Neural cell (in vitro differentiated cells): ENCODE measurements at regions not wholly inside any gene's neighbourhood (a gene's known extent, or its start where the extent isn't known, plus 50 kb on each side); places are given as distances from the start of the nearest gene placed in this dataset.
"Not testable (repeated sequence)": the region's sequence is repeated elsewhere in the genome, so short reads cannot be mapped to it uniquely, and the experiment has no call there.

Experiments
- H2AFZ ChIP-seq: fragments of 200-600, 300-800 bp; sonication (generic), shearing (Covaris generic); 2 replicates; pipeline ENCODE4 v1.6.0; 2014; ENCODE audit warnings: low read depth, mild to moderate bottlenecking, antibody characterized with exemption, low read length, moderate library complexity
- H3F3A ChIP-seq: fragments of 200-600 bp; shearing (Covaris generic); 2 replicates; pipeline ENCODE4 v1.6.1; 2016; ENCODE audit warnings: mild to moderate bottlenecking, moderate library complexity, mixed read lengths, antibody characterized with exemption, low read length; ENCODE audit not compliant: insufficient read depth, poor library complexity, severe bottlenecking
- H3K27ac ChIP-seq: fragments of 200-600, 300-800 bp; sonication (generic), shearing (Covaris generic); 2 replicates; pipeline ENCODE4 v1.5.1; 2014; ENCODE audit warnings: mild to moderate bottlenecking, low read length, moderate library complexity
- H3K27me3 ChIP-seq: fragments of 300-800, 200-600 bp; sonication (generic), shearing (Covaris generic); 2 replicates; pipeline ENCODE4 v1.6.0; 2014; ENCODE audit warnings: mild to moderate bottlenecking, low read depth, low read length, moderate library complexity; ENCODE audit not compliant: insufficient read depth
- H3K36me3 ChIP-seq: fragments of 300-800, 200-600 bp; sonication (generic), shearing (Covaris generic); 2 replicates; pipeline ENCODE4 v1.5.1; 2014; ENCODE audit warnings: mild to moderate bottlenecking, antibody characterized with exemption, low read length, moderate library complexity; ENCODE audit not compliant: insufficient read depth
- H3K4me2 ChIP-seq: fragments of 300-800, 200-600 bp; sonication (generic), shearing (Covaris generic); 2 replicates; pipeline ENCODE4 v1.6.0; 2014; ENCODE audit warnings: mild to moderate bottlenecking, low read length
- H3K4me3 ChIP-seq: fragments of 300-800, 200-600 bp; sonication (generic), shearing (Covaris generic); 2 replicates; pipeline ENCODE4 v1.5.1; 2014; ENCODE audit warnings: mild to moderate bottlenecking, low read length, moderate library complexity
- H3K79me2 ChIP-seq: fragments of 200-600 bp; shearing (Covaris generic); replicated peaks from 2 replicates; pipeline ENCODE4 v1.6.0; 2014; ENCODE audit warnings: mild to moderate bottlenecking, low read length, moderate library complexity; ENCODE audit not compliant: insufficient read depth
- H3K9ac ChIP-seq: fragments of 300-800, 200-600 bp; sonication (generic), shearing (Covaris generic); 2 replicates; pipeline ENCODE4 v1.6.1; 2016; ENCODE audit warnings: mild to moderate bottlenecking, low read length, mixed read lengths
- H3K9me2 ChIP-seq: fragments of 200-600 bp; shearing (Covaris generic); 2 replicates; pipeline ENCODE4 v1.6.1; 2016; ENCODE audit warnings: mild to moderate bottlenecking, low read length, mixed read lengths; ENCODE audit not compliant: insufficient read depth
- H3K9me3 ChIP-seq: fragments of 200-600, 300-800 bp; sonication (generic), shearing (Covaris generic); 2 replicates; pipeline ENCODE4 v1.6.1; 2016; ENCODE audit warnings: mild to moderate bottlenecking, mixed run types, low read length, moderate library complexity, mixed read lengths
- H4K20me1 ChIP-seq: fragments of 200-600 bp; shearing (Covaris generic); 2 replicates; pipeline ENCODE4 v1.6.1; 2016; ENCODE audit warnings: mild to moderate bottlenecking, mixed run types; ENCODE audit not compliant: insufficient read depth
- EP300 ChIP-seq: fragments of 450-650 bp; conservative IDR thresholded peaks from 2 replicates; pipeline ENCODE4 v1.6.1; 2014; ENCODE audit warnings: antibody characterized with exemption, mild to moderate bottlenecking, moderate library complexity; ENCODE audit not compliant: poor library complexity, severe bottlenecking
- EZH2 ChIP-seq: fragments of 200-600, 300-800 bp; shearing (Covaris generic), sonication (generic); IDR thresholded peaks from 2 replicates; pipeline ENCODE4 v1.6.1; 2014; ENCODE audit warnings: antibody characterized with exemption, low read length, borderline replicate concordance, mild to moderate bottlenecking; ENCODE audit not compliant: insufficient read depth, poor library complexity, severe bottlenecking
- MXI1 ChIP-seq: fragments of 450-650 bp; conservative IDR thresholded peaks from 2 replicates; pipeline ENCODE4 v1.6.1; 2014; ENCODE audit warnings: antibody characterized with exemption, mild to moderate bottlenecking; ENCODE audit not compliant: poor library complexity, severe bottlenecking
- POLR2AphosphoS5 ChIP-seq: IDR thresholded peaks from 2 replicates; pipeline ENCODE4 v1.6.1; 2012
- RAD21 ChIP-seq: fragments of 450-650 bp; conservative IDR thresholded peaks from 2 replicates; pipeline ENCODE4 v1.6.1; 2014; ENCODE audit warnings: antibody characterized with exemption, mild to moderate bottlenecking, moderate library complexity
- SMC3 ChIP-seq: fragments of 450-650 bp; conservative IDR thresholded peaks from 2 replicates; pipeline ENCODE4 v1.6.1; 2014; ENCODE audit warnings: antibody characterized with exemption, mild to moderate bottlenecking, moderate library complexity; ENCODE audit not compliant: poor library complexity
- TAF1 ChIP-seq: IDR thresholded peaks from 2 replicates; pipeline ENCODE4 v1.6.1; 2012; ENCODE audit warnings: low read depth
- TF ChIP-seq, protein P1 (sequence below): fragments of 450-650 bp; IDR thresholded peaks from 2 replicates; pipeline ENCODE4 v1.5.1; 2014; ENCODE audit warnings: antibody characterized with exemption, mild to moderate bottlenecking, moderate library complexity; ENCODE audit not compliant: poor library complexity, severe bottlenecking
- TF ChIP-seq, protein P2 (sequence below): IDR thresholded peaks from 2 replicates; pipeline ENCODE4 v1.6.1; 2012; ENCODE audit warnings: borderline replicate concordance

GRCh38 chr5:18607570-18607969 lies 973.3 kb downstream of the TAF11L14 start:
- H3K27me3 ChIP-seq, result no peaks in the 10 kb centered on the region
- H3K79me2 ChIP-seq, result no peaks in the 10 kb centered on the region
- H2AFZ ChIP-seq, result no peak overlapping the region
- no peaks in the 10 kb centered on the region for H3K36me3 ChIP-seq
- no peak overlapping the region for H3K9ac ChIP-seq
- no peak overlapping the region for H3K27ac ChIP-seq
- no peaks in the 10 kb centered on the region for H4K20me1 ChIP-seq
- no peak overlapping the region for H3K4me2 ChIP-seq
- H3K9me2 ChIP-seq, result no peaks in the 10 kb centered on the region
- H3K4me3 ChIP-seq, result no peak overlapping the region
- H3K9me3 ChIP-seq, result peaks cover 4% of the 10 kb centered on the region
- H3F3A ChIP-seq, result no peaks in the 10 kb centered on the region
- TF ChIP-seq POLR2AphosphoS5 (no peak), TAF1 (no peak), EP300 (no peak)
- TF ChIP-seq, protein P1, sequence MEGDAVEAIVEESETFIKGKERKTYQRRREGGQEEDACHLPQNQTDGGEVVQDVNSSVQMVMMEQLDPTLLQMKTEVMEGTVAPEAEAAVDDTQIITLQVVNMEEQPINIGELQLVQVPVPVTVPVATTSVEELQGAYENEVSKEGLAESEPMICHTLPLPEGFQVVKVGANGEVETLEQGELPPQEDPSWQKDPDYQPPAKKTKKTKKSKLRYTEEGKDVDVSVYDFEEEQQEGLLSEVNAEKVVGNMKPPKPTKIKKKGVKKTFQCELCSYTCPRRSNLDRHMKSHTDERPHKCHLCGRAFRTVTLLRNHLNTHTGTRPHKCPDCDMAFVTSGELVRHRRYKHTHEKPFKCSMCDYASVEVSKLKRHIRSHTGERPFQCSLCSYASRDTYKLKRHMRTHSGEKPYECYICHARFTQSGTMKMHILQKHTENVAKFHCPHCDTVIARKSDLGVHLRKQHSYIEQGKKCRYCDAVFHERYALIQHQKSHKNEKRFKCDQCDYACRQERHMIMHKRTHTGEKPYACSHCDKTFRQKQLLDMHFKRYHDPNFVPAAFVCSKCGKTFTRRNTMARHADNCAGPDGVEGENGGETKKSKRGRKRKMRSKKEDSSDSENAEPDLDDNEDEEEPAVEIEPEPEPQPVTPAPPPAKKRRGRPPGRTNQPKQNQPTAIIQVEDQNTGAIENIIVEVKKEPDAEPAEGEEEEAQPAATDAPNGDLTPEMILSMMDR, result no peak
- TF ChIP-seq, protein P2, sequence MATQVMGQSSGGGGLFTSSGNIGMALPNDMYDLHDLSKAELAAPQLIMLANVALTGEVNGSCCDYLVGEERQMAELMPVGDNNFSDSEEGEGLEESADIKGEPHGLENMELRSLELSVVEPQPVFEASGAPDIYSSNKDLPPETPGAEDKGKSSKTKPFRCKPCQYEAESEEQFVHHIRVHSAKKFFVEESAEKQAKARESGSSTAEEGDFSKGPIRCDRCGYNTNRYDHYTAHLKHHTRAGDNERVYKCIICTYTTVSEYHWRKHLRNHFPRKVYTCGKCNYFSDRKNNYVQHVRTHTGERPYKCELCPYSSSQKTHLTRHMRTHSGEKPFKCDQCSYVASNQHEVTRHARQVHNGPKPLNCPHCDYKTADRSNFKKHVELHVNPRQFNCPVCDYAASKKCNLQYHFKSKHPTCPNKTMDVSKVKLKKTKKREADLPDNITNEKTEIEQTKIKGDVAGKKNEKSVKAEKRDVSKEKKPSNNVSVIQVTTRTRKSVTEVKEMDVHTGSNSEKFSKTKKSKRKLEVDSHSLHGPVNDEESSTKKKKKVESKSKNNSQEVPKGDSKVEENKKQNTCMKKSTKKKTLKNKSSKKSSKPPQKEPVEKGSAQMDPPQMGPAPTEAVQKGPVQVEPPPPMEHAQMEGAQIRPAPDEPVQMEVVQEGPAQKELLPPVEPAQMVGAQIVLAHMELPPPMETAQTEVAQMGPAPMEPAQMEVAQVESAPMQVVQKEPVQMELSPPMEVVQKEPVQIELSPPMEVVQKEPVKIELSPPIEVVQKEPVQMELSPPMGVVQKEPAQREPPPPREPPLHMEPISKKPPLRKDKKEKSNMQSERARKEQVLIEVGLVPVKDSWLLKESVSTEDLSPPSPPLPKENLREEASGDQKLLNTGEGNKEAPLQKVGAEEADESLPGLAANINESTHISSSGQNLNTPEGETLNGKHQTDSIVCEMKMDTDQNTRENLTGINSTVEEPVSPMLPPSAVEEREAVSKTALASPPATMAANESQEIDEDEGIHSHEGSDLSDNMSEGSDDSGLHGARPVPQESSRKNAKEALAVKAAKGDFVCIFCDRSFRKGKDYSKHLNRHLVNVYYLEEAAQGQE, result no peak

GRCh38 chr5:18617191-18617590 lies 982.9 kb downstream of the TAF11L14 start:
- H3K36me3 ChIP-seq, H3F3A ChIP-seq, H3K4me3 ChIP-seq, H3K79me2 ChIP-seq, H4K20me1 ChIP-seq, H3K27ac ChIP-seq, H3K9me2 ChIP-seq, H3K9me3 ChIP-seq, H3K27me3 ChIP-seq, H3K4me2 ChIP-seq, H2AFZ ChIP-seq, H3K9ac ChIP-seq: not testable (repeated sequence)

- H3K36me3 ChIP-seq, result no peaks in the 10 kb centered on the region
- H3K9me3 ChIP-seq, result no peaks in the 10 kb centered on the region
- H4K20me1 ChIP-seq, result no peaks in the 10 kb centered on the region
- H3K79me2 ChIP-seq, result no peaks in the 10 kb centered on the region
- no peak overlapping the region for H2AFZ ChIP-seq
- H3K4me3 ChIP-seq, result no peak overlapping the region
- no peak overlapping the region for H3K9ac ChIP-seq
- H3K4me2 ChIP-seq, result no peak overlapping the region
- H3K27me3 ChIP-seq, result no peaks in the 10 kb centered on the region
- H3F3A ChIP-seq, result no peaks in the 10 kb centered on the region
- no peak overlapping the region for H3K27ac ChIP-seq
- TF ChIP-seq, protein P2, result no peak
- no peak for TF ChIP-seq SMC3
- TF ChIP-seq MXI1, result no peak
- TF ChIP-seq, protein P1, result no peak
- no peak for TF ChIP-seq EP300
- no peak for TF ChIP-seq RAD21
- TF ChIP-seq EZH2, result no peak
- TF ChIP-seq TAF1, result no peak
- no peak for TF ChIP-seq POLR2AphosphoS5
- H3K9me2 ChIP-seq, result no peaks in the 10 kb centered on the region
These were observed 996.3 kb downstream of the TAF11L14 start for GRCh38 chr5:18630458-18631045.
